PC-3 (cell line): ENCODE measurements at regions not wholly inside any gene's neighbourhood (a gene's known extent, or its start where the extent isn't known, plus 50 kb on each side); places are given as distances from the start of the nearest gene placed in this dataset.

Experiments used
- ATAC-seq: fragments of 200-7000 bp; cut with Tn5 transposase; 2 replicates; pipeline ENCODE4 v1.9.1; 2020; ENCODE audit warnings: mild to moderate bottlenecking, moderate library complexity
- BruUV-seq: library from RNA; stranded (reverse); fragments of 400-500 nt; replicated peaks from 2 replicates; lab custom pipeline; 2021; lab: Mats Ljungman, UMichigan
- CTCF ChIA-PET: fragments of 300-600 bp; sonication (Branson Sonifier 250); formaldehyde crosslinking; loops from one replicate; lab custom pipeline; 2022; ENCODE audit warnings: antibody characterized with exemption; lab: Charles Lee
- POLR2A ChIA-PET: fragments of 300-600 bp; sonication (Branson Sonifier 250); formaldehyde crosslinking; loops from one replicate; lab custom pipeline; 2022; ENCODE audit warnings: antibody characterized with exemption; ENCODE audit not compliant: unreplicated experiment; lab: Charles Lee
- DNase-seq: peaks from one replicate; pipeline ENCODE4 v3.0.0-alpha.2; 2015
- H2AFZ ChIP-seq: fragments of 300-600 bp; sonication (generic); 2 replicates; pipeline ENCODE4 v1.6.0; 2016; ENCODE audit warnings: antibody characterized with exemption, low read length
- H3F3A ChIP-seq: fragments of 300-600 bp; sonication (generic); one replicate; pipeline ENCODE4 v1.6.0; 2017; ENCODE audit warnings: antibody characterized with exemption, low read length, control low read depth, mild to moderate bottlenecking; ENCODE audit not compliant: unreplicated experiment
- H3K27ac ChIP-seq: fragments of 300-600 bp; sonication (generic); 2 replicates; pipeline ENCODE4 v1.5.1; 2016; ENCODE audit warnings: mild to moderate bottlenecking, low read length
- H3K27me3 ChIP-seq: fragments of 300-600 bp; sonication (generic); 2 replicates; pipeline ENCODE4 v1.6.1; 2016; ENCODE audit warnings: low read length, mixed read lengths
- H3K36me3 ChIP-seq: fragments of 300-600 bp; sonication (generic); 2 replicates; pipeline ENCODE4 v1.6.1; 2016; ENCODE audit warnings: low read depth, mixed run types, low read length, mixed read lengths
- H3K4me1 ChIP-seq: fragments of 300-600 bp; sonication (generic); 2 replicates; pipeline ENCODE4 v1.5.1; 2016; ENCODE audit warnings: low read length; ENCODE audit not compliant: insufficient read depth
- H3K4me2 ChIP-seq: fragments of 300-600 bp; sonication (generic); 2 replicates; pipeline ENCODE4 v1.6.0; 2016; ENCODE audit warnings: low read length
- H3K4me3 ChIP-seq: fragments of 300-600 bp; sonication (generic); 2 replicates; pipeline ENCODE4 v1.5.1; 2016; ENCODE audit warnings: mild to moderate bottlenecking, low read length, mixed read lengths
- H3K79me2 ChIP-seq: fragments of 300-600 bp; sonication (generic); 2 replicates; pipeline ENCODE4 v1.6.1; 2017; ENCODE audit warnings: low read length, mixed read lengths
- H3K9ac ChIP-seq: fragments of 300-600 bp; sonication (generic); 2 replicates; pipeline ENCODE4 v1.6.0; 2016; ENCODE audit warnings: mild to moderate bottlenecking, low read length
- H3K9me2 ChIP-seq: fragments of 300-600 bp; sonication (generic); replicated peaks from 2 replicates; pipeline ENCODE4 v1.6.1; 2016; ENCODE audit warnings: mixed run types, low read length, mixed read lengths
- H3K9me3 ChIP-seq: fragments of 300-600 bp; sonication (generic); 2 replicates; pipeline ENCODE4 v1.6.1; 2016; ENCODE audit warnings: low read length, mixed read lengths
- H4K20me1 ChIP-seq: fragments of 300-600 bp; sonication (generic); 2 replicates; pipeline ENCODE4 v1.6.1; 2016; ENCODE audit warnings: low read length, mixed read lengths
- EZH2 ChIP-seq: fragments of 300-600 bp; sonication (generic); IDR thresholded peaks from one replicate; pipeline ENCODE4 v1.6.1; 2017; ENCODE audit warnings: antibody characterized with exemption, mild to moderate bottlenecking, low read length; ENCODE audit not compliant: unreplicated experiment
- EZH2phosphoT487 ChIP-seq: fragments of 300-600 bp; sonication (generic); IDR thresholded peaks from 2 replicates; pipeline ENCODE4 v1.6.1; 2018; ENCODE audit warnings: mild to moderate bottlenecking, antibody characterized with exemption, low read length, borderline replicate concordance
- intact Hi-C: fragments of 100-400 bp; cut with micrococcal nuclease; formaldehyde crosslinking; loops from 2 replicates; pipeline ENCODE4 v1.9.0; 2023
- TF ChIP-seq, protein P1 (sequence below): fragments of 300-600 bp; sonication (generic); conservative IDR thresholded peaks from 2 replicates; pipeline ENCODE4 v1.5.1; 2017; ENCODE audit warnings: antibody characterized with exemption, low read depth, mild to moderate bottlenecking, low read length

DNA sequence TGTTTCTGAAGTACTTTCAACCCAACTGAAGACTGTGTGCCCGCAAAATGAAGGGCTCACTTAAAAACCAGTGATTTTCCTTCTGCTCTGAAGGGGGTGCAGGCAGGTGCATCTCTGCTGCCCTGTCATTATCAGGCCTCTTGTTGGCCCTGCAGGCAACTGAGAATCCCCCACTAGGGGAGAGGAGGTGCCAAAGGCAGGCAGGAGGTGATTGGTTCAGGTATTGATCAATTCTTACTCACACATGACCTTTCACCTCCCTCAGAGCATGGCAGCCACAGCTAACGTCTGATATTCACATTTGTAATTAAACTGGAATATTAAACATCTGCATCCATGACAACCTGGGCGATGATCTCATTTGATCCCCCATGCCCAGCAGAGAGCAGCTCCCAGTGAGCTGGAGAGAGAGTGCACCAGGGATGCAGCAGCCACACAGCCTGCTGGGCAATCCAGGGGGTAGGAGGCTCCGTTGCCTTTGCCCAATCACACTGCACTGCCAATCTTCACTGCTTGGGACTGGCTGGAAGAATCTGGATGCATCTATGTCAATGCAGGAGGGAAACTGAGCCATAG, 267.9 kb upstream of the TSHZ3 start:
- TF ChIP-seq, protein P1, sequence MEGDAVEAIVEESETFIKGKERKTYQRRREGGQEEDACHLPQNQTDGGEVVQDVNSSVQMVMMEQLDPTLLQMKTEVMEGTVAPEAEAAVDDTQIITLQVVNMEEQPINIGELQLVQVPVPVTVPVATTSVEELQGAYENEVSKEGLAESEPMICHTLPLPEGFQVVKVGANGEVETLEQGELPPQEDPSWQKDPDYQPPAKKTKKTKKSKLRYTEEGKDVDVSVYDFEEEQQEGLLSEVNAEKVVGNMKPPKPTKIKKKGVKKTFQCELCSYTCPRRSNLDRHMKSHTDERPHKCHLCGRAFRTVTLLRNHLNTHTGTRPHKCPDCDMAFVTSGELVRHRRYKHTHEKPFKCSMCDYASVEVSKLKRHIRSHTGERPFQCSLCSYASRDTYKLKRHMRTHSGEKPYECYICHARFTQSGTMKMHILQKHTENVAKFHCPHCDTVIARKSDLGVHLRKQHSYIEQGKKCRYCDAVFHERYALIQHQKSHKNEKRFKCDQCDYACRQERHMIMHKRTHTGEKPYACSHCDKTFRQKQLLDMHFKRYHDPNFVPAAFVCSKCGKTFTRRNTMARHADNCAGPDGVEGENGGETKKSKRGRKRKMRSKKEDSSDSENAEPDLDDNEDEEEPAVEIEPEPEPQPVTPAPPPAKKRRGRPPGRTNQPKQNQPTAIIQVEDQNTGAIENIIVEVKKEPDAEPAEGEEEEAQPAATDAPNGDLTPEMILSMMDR: no peak
- CTCF ChIA-PET: no interaction called here

DNA sequence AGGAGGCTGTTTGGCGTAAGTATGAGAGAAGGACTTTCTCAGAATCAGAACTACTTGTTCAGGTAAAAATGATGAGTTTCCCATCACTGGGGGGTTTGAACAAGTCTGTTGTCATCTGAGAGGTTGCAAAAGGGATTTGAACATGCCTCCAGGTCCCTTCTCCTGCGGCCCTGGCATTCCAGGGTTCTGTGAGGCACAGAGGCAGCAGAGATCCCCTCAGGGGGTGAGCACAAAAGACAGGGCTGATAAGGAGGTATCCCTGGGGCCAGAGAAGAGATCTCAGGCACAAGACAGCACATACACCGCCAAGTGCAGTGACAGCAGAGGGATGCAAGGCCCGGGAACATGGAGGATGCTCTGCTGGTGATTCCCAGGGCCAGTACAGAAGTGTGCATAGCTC, 275.8 kb upstream of the TSHZ3 start:
- H3K4me1 ChIP-seq: no peaks in the 10 kb centered on the region
- H3K79me2 ChIP-seq: no peaks in the 10 kb centered on the region
- H3K4me3 ChIP-seq: no peak overlapping the region
- POLR2A ChIA-PET: no interaction called here
- H3K27me3 ChIP-seq: no peaks in the 10 kb centered on the region
- DNase-seq: no peak
- TF ChIP-seq, protein P1: no peak
- TF ChIP-seq EZH2 (no peak), EZH2phosphoT487 (no peak)
- no peak overlapping the region for H3K9ac ChIP-seq
- no peaks in the 10 kb centered on the region for H3K9me2 ChIP-seq
- no peak for ATAC-seq
- no peaks in the 10 kb centered on the region for H3F3A ChIP-seq
- no peak overlapping the region for H3K4me2 ChIP-seq
- CTCF ChIA-PET: no interaction called here
- H2AFZ ChIP-seq: no peak overlapping the region
- H3K27ac ChIP-seq: no peak overlapping the region
- H4K20me1 ChIP-seq: no peaks in the 10 kb centered on the region
- BruUV-seq: no TSS peak
- no peaks in the 10 kb centered on the region for H3K36me3 ChIP-seq
- intact Hi-C loops: no loop called here
- H3K9me3 ChIP-seq: no peaks in the 10 kb centered on the region

More for the DNA sequence above, 267.9 kb upstream of the TSHZ3 start:
- H3K36me3 ChIP-seq: no peaks in the 10 kb centered on the region
- H3K4me2 ChIP-seq: no peak overlapping the region
- no peaks in the 10 kb centered on the region for H3K9me2 ChIP-seq
- no peak overlapping the region for H2AFZ ChIP-seq
- H3K9me3 ChIP-seq: no peaks in the 10 kb centered on the region
- POLR2A ChIA-PET: no interaction called here
- H3K27me3 ChIP-seq: no peaks in the 10 kb centered on the region
- DNase-seq (no peak), ATAC-seq (no peak)
- intact Hi-C loops: no loop called here
- H3K4me1 ChIP-seq: no peaks in the 10 kb centered on the region
- no peaks in the 10 kb centered on the region for H3F3A ChIP-seq
- BruUV-seq: no TSS peak
- H4K20me1 ChIP-seq: no peaks in the 10 kb centered on the region
- no peak overlapping the region for H3K27ac ChIP-seq
- H3K79me2 ChIP-seq: no peaks in the 10 kb centered on the region
- no peak overlapping the region for H3K4me3 ChIP-seq
- no peak overlapping the region for H3K9ac ChIP-seq

DNA sequence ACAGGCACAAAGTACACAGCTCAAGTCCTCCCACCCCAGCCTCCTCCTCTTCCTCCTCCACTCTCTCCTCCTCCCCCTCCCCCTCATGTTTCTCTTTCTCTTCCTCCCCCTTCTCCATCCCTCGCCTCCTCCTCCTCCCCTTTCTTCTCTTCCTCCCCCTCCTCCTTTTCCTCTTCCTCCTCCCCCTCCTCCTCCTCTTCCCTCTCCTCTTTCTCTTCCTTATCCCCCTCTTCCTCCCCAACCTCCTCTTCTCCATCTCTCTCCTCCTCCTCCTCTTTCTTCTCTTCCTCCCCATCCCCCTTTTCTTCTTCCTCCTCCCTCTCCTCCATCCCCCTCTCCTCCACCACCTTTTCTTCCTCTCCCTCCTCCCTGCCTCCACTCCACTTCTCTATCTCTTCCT, 276.3 kb upstream of the TSHZ3 start:
- Histone ChIP-seq H2AFZ (no peak overlapping the region), H3K79me2 (no peaks in the 10 kb centered on the region), H3K9me3 (no peaks in the 10 kb centered on the region), H3K27ac (no peak overlapping the region), H3K9ac (no peak overlapping the region), H4K20me1 (no peaks in the 10 kb centered on the region), H3F3A (no peaks in the 10 kb centered on the region), H3K9me2 (no peaks in the 10 kb centered on the region), H3K4me1 (no peaks in the 10 kb centered on the region), H3K27me3 (no peaks in the 10 kb centered on the region), H3K4me3 (no peak overlapping the region), H3K4me2 (no peak overlapping the region), H3K36me3 (no peaks in the 10 kb centered on the region)
- no peak for ATAC-seq
- no TSS peak for BruUV-seq
- POLR2A ChIA-PET: no interaction called here
- DNase-seq: no peak
- no peak for TF ChIP-seq EZH2
- TF ChIP-seq EZH2phosphoT487: no peak
- TF ChIP-seq, protein P1: no peak
- CTCF ChIA-PET: no interaction called here
- intact Hi-C loops: no loop called here
